ENCODE measurements at regions not wholly inside any gene's neighbourhood (a gene's known extent, or its start where the extent isn't known, plus 50 kb on each side); places are given as distances from the start of the nearest gene placed in this dataset.
"Not testable (repeated sequence)": the region's sequence is repeated elsewhere in the genome, so short reads cannot be mapped to it uniquely, and the experiment has no call there.

GRCh38 chr17:82998637-82999036, 80.8 kb upstream of the METRNL start:
- DNase-seq (ENCODE audit: low spot score): no peak

GRCh38 chr17:83000738-83001137, 78.7 kb upstream of the METRNL start:
- no peak for DNase-seq (ENCODE audit: low spot score)

- DNase-seq (ENCODE audit: low spot score): no peak
Observed at GRCh38 chr17:83002118-83002805, 77.1 kb upstream of the METRNL start.

DNA sequence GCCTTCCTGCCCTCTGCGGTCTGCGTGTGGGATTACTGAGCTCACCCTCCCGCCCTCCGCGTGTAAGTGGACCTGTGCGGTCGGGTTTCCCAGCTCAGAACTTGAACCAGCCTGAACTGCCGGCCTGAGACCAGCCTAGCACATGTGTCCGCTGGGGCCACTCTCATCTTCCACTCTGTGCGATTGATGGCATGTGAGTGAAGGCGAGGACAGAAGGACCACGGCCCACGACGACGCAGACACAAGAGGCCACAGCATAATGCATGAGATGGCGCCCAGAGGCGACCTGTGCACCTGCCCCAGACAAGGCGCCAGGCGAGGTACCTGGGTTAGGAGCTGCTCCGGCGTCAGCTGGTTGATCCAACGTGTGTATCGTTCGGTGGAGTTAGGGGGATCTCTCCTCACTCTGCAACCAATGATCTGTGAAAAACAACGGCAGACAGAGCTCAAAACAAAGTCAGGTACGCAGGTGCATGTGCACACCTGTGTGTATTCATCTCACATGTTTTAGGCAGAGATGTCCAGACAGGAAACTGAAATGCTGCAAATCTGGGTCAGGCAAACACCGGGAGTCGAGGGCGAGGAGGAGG, 74.5 kb upstream of the METRNL start:
- no peak for DNase-seq (ENCODE audit: low spot score)

DNA sequence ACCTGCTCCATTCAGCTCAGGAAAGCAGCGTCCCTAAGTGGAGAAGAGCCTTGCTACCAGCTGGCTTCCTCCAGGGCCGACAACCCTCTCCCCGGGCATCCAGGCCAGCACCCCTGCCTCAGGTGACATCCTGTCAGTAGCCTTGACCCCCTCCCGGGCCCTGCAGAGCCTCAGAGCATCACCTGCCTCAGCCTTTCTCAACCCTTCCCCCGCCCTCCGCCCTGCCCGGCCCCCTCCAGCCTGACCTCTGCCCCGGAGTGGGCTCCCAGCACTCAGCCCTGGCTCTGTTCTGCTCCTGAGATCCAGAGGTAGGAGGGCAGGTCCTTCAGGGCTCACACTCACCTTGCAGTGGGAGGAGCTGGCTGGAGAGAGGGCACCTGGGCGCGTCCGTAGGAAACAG, 73.8 kb upstream of the METRNL start:
- DNase-seq (ENCODE audit: low spot score): no peak

- DNase-seq (ENCODE audit: low spot score): no peak
Observed at GRCh38 chr17:83006515-83007455, 72.6 kb upstream of the METRNL start.

DNA sequence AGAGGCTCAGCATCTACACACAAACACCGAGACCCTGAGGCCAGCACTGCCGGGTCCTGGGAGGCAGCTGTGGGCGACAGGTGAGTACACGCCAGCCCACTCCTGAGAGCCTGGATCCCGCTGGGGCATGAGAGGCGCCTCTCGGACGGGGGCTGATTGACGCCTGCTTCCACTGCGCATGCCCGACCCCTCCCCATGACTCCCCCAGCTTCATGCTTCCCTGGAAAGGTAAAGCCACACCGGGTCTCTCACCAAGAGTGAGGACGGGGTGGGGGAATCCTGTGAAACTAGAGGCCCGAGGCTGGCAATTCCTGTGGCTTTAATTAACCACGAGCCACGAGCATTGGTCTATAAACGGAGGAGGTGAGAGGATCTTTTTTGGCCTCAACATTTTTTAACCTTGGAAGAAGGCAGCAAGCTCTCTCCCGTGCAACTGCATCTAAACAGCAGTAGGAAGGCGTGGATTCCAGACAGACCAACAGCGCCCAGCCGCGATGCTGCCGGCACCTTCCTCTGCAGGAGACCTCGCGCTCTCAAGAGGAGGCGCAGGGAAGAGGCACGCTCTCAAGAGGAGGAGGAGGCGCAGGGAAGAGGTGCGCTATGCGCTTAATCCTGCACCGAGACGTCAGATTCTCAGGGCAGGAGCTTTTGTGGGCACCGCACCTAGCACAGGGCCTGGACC, 71.8 kb upstream of the METRNL start:
- DNase-seq (ENCODE audit: low spot score): no peak

- DNase-seq (ENCODE audit: low spot score): no peak
Observed at GRCh38 chr17:83008186-83008510, 71.3 kb upstream of the METRNL start.

- no peak for DNase-seq (ENCODE audit: low spot score)
Observed at GRCh38 chr17:83008526-83008925, 70.9 kb upstream of the METRNL start.

GRCh38 chr17:83009414-83010205, 69.8 kb upstream of the METRNL start:
- DNase-seq (ENCODE audit: low spot score): no peak

DNA sequence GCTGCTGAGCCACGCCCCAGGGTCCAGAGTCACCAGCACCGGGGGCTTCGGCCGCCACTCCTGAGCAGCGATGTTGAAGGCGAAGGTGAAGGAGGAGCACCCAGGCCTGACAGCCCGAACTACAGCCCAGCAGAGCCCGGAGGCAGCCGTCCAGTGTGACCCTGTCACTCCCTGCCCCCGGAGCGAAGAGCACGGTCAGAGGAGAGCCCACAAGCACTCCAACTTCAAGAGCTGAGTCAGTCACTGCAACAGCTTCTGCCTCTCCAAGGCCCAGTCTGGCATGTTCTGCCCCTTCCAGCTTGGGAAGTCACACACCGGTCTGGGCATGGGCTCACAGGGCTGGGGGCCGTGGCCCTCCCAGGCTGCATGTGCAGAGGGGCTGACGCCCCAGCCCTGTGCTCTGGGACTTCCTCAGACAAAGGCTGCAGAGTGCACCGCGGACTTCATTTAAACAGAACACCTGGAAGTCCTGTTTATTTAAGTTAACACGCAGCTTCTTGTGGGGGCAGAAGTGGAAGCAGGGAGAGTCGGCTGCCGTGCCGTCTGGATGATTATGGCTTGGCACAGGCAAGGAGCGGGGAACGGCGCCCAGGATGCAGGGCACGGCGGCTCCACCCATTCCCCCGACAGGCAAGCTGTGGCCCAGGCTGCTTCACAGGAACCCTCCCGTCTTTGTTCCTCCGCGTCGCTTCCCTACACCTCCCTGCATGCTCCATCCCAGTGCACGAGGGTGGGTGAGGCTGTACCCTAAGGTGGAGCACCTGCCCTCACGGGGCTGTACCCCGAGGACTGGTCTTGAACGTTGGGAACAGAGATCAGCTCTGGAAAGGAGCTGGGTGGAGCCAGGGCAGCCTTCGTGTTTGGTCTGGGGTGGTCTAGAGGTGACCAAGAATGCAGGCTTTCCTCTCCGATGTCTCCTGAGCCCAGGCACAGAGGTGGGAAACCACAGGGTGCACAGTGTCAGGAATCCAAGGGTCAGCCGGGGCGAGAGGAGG, 68.9 kb upstream of the METRNL start:
- peak; percentile 76 for DNase-seq (ENCODE audit: low spot score)

- not testable (repeated sequence) for DNase-seq (ENCODE audit: low spot score)
Observed at GRCh38 chr17:83011676-83012075, 67.7 kb upstream of the METRNL start.

GRCh38 chr17:83012200-83012785, 67.1 kb upstream of the METRNL start:
- DNase-seq (ENCODE audit: low spot score): peak; percentile 62

- DNase-seq (ENCODE audit: low spot score): peak; percentile 99
Observed at GRCh38 chr17:83012868-83013778, 66.3 kb upstream of the METRNL start.

- no peak for DNase-seq (ENCODE audit: low spot score)
Observed at GRCh38 chr17:83013779-83014117, 65.7 kb upstream of the METRNL start.

- DNase-seq (ENCODE audit: low spot score): no peak
Observed at GRCh38 chr17:83014297-83014696, 65.1 kb upstream of the METRNL start.

DNA sequence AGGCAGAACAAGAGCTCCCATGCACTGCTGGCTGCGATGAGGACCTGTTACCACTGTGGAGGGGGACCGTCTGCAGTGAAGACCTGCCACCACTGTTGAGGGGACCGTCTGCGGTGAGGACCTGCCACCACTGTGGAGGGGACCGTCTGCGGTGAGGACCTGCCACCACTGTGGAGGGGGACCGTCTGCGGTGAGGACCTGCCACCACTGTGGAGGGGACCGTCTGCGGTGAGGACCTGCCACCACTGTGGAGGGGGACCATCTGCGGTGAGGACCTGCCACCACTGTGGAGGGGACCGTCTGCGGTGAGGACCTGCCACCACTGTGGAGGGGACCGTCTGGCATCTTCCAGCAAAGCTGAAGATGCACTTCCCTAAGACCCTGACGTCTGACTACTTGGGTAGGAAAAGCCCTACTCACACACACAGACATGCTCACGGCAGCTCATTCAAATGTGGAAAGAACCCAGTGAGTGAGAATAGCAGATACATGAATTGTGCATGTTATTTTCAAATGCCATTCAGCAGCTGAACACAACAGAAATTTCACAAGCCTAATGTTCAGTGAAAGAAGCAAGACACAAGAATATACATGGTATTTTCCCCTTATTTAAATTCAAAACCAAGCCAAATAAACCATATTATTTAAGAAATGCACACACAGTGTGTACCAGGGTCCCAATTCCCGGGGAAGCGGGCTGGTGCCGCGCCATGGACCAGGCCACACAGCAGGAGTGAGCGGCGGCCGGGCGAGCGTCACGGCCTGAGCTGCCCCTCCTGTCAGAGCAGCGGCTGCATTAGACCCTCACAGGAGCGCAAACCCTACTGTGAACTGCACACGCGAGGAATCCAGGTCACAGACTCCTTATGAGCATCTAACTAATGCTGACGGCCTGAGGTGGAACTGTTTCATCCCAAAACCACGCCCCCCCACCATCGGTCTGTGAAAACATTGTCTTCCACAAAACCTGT, 64.2 kb upstream of the METRNL start:
- no peak for DNase-seq (ENCODE audit: low spot score)

- no peak for DNase-seq (ENCODE audit: low spot score)
Observed at GRCh38 chr17:83018658-83019193, 60.7 kb upstream of the METRNL start.

Data from AG08396 (cell line).